ENCODE measurements at regions not wholly inside any gene's neighbourhood (a gene's known extent, or its start where the extent isn't known, plus 50 kb on each side); places are given as distances from the start of the nearest gene placed in this dataset.
A peak's percentile ranks its signal among the peaks of the same experiment; 100 is the strongest.

DNA sequence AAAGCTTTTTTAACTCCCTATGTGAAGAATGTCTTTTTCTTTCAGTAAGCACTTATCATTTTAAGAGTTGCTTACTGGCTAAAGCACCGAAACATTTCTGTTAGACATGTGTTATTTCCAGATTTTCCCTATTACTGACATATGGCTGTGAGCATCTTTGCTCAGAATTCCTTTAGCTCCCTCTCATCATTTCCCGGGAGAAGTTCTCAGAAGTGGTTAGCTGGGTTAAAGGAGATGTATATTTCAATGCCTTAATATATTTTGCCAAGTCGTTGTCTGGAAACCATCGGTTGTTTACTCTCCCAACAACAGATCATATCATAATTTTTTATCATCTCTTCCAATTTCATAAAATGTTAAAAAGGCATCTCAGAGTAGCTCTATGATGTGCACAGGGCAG is 396.5 kb downstream of the OCA2 start:
- 0 to 98% (median 70%) methylated on average over 1 to 4 of the region's 4 CpGs; no CpG with 5 or more reads in 1 of the 10 experiments for WGBS, 10 experiments
- H3K4me3 ChIP-seq, result no peak overlapping the region
- no peaks in the 10 kb centered on the region for H3K4me1 ChIP-seq (replicated peaks in 1 of 2)
- no peak overlapping the region for H3K27ac ChIP-seq
- in situ Hi-C loops (cut with MboI; ENCODE audit: low pct_unique_long_range_greater_than_20kb in 2 of 9, low sequenced_read_pairs in 9 of 9, unreplicated experiment in 9 of 9), result no loop called here
- ATAC-seq (replicated peaks in 6 of 8), result no peak

DNA sequence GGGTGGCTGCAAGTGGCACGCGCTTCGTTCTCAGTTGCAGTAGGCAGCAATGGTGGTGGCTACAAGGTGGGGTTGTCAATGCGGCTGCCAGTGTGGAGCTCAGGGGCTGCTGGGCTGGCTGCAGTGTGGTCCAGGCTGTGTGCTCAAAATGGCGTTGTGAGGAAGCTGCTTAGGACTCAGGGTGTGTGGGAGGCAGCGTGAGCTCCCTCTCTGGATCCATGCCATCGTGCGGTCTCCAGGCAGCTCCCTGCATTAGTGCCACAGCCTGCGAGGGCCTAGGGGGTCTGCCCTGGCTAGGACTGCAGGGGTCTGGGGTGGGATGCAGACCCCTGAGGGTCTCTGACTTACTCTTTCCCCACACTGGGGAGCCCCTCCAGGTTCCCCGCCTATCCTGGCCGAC is 397.2 kb downstream of the OCA2 start:
- WGBS, 10 experiments, result 14 to 100% (median 18%) methylated on average over 1 to 3 of the region's 11 CpGs; no CpG with 5 or more reads in 5 of the 10 experiments
- no peak for ATAC-seq (replicated peaks in 6 of 8)
- Histone ChIP-seq H3K4me3 (no peak overlapping the region), H3K4me1 (replicated peaks in 1 of 2) (no peaks in the 10 kb centered on the region), H3K27ac (no peak overlapping the region)
- in situ Hi-C loops (cut with MboI; ENCODE audit: low pct_unique_long_range_greater_than_20kb in 2 of 9, low sequenced_read_pairs in 9 of 9, unreplicated experiment in 9 of 9), result no loop called here

- no peaks in the 10 kb centered on the region for H3K4me1 ChIP-seq (replicated peaks in 1 of 2)
- H3K4me3 ChIP-seq, result no peak overlapping the region
- 10 to 83% (median 68%) methylated on average over 1 to 3 of the region's 3 CpGs for WGBS, 10 experiments
- ATAC-seq (replicated peaks in 6 of 8), result no peak
- no peak overlapping the region for H3K27ac ChIP-seq
- in situ Hi-C loops (cut with MboI; ENCODE audit: low pct_unique_long_range_greater_than_20kb in 2 of 9, low sequenced_read_pairs in 9 of 9, unreplicated experiment in 9 of 9), result no loop called here
Measured at GRCh38 chr15:27701014-27701413, 398.1 kb downstream of the OCA2 start.

- Histone ChIP-seq H3K4me3 (no peak overlapping the region), H3K4me1 (replicated peaks in 1 of 2) (no peaks in the 10 kb centered on the region), H3K27ac (no peak overlapping the region)
- in situ Hi-C loops (cut with MboI; ENCODE audit: low pct_unique_long_range_greater_than_20kb in 2 of 9, low sequenced_read_pairs in 9 of 9, unreplicated experiment in 9 of 9), result no loop called here
- 19 to 80% (median 67%) methylated on average over 1 to 3 of the region's 4 CpGs; no CpG with 5 or more reads in 5 of the 10 experiments for WGBS, 10 experiments
- peak in 5 of 8 experiments; percentile 31 to 72 (median 70) for ATAC-seq (replicated peaks in 6 of 8)
Measured at GRCh38 chr15:27699699-27700098, 399.4 kb downstream of the OCA2 start.

DNA sequence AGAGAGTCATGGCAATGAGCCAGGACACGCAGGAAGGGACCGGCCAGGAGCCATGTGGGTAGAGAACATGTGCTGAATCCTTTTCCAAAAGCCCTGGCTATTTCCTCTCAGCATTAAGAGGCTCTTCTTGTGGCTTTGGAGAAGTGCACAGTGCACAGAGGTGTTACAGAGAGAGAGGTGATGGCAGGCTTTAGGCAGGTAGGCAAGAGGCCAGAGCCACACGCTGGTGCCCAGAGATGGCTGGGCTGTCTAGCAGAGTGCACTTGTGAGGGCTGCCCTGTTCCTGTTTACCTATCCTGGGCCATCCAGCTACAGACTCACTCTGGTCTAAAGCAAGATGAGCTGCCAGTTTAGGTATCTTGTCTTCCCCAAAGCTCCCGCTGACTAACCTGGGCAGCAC is 402.6 kb downstream of the OCA2 start:
- in situ Hi-C loops (cut with MboI; ENCODE audit: low pct_unique_long_range_greater_than_20kb in 2 of 9, low sequenced_read_pairs in 9 of 9, unreplicated experiment in 9 of 9), result no loop called here
- ATAC-seq (replicated peaks in 6 of 8), result no peak

DNA sequence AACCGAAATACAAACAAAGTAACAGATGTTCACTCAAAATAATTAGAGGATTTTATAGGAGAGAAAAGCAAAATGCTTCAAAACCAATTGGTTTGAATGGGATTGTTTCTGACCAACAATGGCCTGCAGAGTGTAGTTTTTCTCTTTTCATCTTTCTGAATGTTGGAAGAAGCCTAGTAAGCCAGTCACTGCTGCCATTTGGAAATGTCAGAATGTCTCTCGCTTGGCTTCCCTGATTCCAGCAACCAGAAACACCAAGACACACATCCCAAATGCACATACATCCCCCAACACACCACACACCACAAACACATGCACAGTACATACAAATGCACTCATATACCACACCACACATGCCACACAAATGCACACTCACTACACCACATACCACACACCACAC is 403.4 kb downstream of the OCA2 start:
- 9 to 100% (median 90%) methylated on average over 1 to 2 of the region's 2 CpGs; no CpG with 5 or more reads in 2 of the 10 experiments for WGBS, 10 experiments
- Histone ChIP-seq H3K4me1 (replicated peaks in 1 of 2) (no peaks in the 10 kb centered on the region), H3K27ac (no peak overlapping the region), H3K4me3 (no peak overlapping the region)
- in situ Hi-C loops (cut with MboI; ENCODE audit: low pct_unique_long_range_greater_than_20kb in 2 of 9, low sequenced_read_pairs in 9 of 9, unreplicated experiment in 9 of 9), result no loop called here
- no peak for ATAC-seq (replicated peaks in 6 of 8)

More for the DNA sequence above, 402.6 kb downstream of the OCA2 start:
- Histone ChIP-seq H3K4me3 (no peak overlapping the region), H3K27ac (no peak overlapping the region), H3K4me1 (replicated peaks in 1 of 2) (no peaks in the 10 kb centered on the region)
- WGBS, 10 experiments, result 0 to 100% (median 77%) methylated on average over 1 to 3 of the region's 4 CpGs; no CpG with 5 or more reads in 2 of the 10 experiments

- in situ Hi-C loops (cut with MboI; ENCODE audit: low pct_unique_long_range_greater_than_20kb in 2 of 9, low sequenced_read_pairs in 9 of 9, unreplicated experiment in 9 of 9), result no loop called here
- H3K27ac ChIP-seq, result no peak overlapping the region
Measured at GRCh38 chr15:27694506-27695087, 404.5 kb downstream of the OCA2 start.

DNA sequence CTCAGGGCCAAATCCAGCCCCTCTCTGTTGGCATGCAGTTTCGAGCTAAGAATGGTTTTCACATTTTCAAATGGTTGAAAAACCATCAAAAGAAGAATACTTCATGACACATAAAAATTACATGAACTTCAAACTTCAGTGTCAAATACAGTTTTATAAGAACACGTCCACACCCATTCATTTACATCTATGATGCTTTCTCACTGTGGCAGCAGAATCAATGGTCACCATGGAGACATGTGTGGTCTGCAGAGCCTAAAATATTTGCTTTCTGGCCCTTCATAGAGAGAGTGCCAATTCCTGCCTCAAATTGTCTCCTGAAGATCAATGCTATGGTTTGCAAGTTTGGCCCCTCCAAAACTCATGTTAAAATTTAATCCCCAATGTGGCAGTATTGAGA is 405.8 kb downstream of the OCA2 start:
- 0 to 100% (median 83%) methylated on average over 1 to 2 of the region's 2 CpGs; no CpG with 5 or more reads in 3 of the 10 experiments for WGBS, 10 experiments
- Histone ChIP-seq H3K27ac (no peak overlapping the region), H3K4me3 (no peak overlapping the region), H3K4me1 (replicated peaks in 1 of 2) (no peaks in the 10 kb centered on the region)
- in situ Hi-C loops (cut with MboI; ENCODE audit: low pct_unique_long_range_greater_than_20kb in 2 of 9, low sequenced_read_pairs in 9 of 9, unreplicated experiment in 9 of 9), result no loop called here
- peak in 2 of 8 experiments; percentile 74 to 79 for ATAC-seq (replicated peaks in 6 of 8)

More at GRCh38 chr15:27694506-27695087, 404.5 kb downstream of the OCA2 start:
- no peak overlapping the region for H3K4me3 ChIP-seq
- H3K4me1 ChIP-seq (replicated peaks in 1 of 2), result no peaks in the 10 kb centered on the region
- peak in 1 of 8 experiments; percentile 19 for ATAC-seq (replicated peaks in 6 of 8)
- 42 to 90% (median 61%) methylated on average over 1 to 5 of the region's 6 CpGs; no CpG with 5 or more reads in 2 of the 10 experiments for WGBS, 10 experiments

DNA sequence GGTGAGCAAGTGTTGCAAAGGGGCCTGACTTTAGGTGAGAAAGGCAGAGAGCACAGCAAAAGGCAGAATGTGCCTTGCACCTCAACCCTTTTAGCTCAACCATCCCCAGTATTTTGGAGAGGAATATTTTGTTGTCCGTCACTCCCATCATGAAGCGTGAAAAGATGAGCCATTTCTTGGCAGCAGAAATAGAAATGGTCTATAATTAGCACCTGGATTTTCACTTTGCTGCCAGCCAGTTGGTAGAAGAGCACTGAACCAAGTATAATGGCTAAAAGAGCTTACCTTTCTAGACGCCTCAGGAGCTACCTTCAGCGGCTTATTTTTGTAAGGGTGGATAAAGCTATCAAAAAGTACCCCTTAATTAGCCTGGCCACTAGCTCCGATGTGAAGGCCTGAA is 406.7 kb downstream of the OCA2 start:
- in situ Hi-C loops (cut with MboI; ENCODE audit: low pct_unique_long_range_greater_than_20kb in 2 of 9, low sequenced_read_pairs in 9 of 9, unreplicated experiment in 9 of 9), result no loop called here
- ATAC-seq (replicated peaks in 6 of 8), result no peak
- WGBS, 10 experiments, result 67 to 100% (median 94%) methylated on average over 1 to 5 of the region's 5 CpGs; no CpG with 5 or more reads in 2 of the 10 experiments
- Histone ChIP-seq H3K27ac (no peak overlapping the region), H3K4me3 (no peak overlapping the region), H3K4me1 (replicated peaks in 1 of 2) (no peaks in the 10 kb centered on the region)

DNA sequence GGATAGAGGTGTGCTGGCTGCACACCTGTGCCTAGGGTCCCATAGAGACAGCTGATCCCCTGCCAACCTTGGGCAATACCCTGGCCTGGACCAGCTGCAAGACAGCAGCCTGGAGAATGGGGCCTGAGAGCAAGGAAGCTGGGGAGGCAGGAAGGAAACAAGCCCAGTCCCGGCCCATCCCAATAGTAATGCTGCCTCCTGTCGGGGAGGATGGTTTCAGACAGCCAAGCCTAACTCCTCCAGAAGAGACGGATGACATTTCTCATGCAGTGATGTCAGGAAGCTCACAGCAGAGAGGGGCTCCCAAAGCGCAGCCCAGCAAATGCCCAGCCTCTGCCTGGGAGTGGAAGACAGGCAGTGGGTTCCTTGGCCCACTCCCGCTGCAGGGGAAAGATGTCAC is 408.8 kb downstream of the OCA2 start:
- no peak overlapping the region for H3K4me3 ChIP-seq
- ATAC-seq (replicated peaks in 6 of 8), result no peak
- H3K27ac ChIP-seq, result no peak overlapping the region
- WGBS, 10 experiments, result 50 to 67% (median 56%) methylated on average over 1 of the region's 5 CpGs; no CpG with 5 or more reads in 7 of the 10 experiments
- H3K4me1 ChIP-seq (replicated peaks in 1 of 2), result peaks cover 0 to 9% of the 10 kb centered on the region in 2 donors
- in situ Hi-C loops (cut with MboI; ENCODE audit: low pct_unique_long_range_greater_than_20kb in 2 of 9, low sequenced_read_pairs in 9 of 9, unreplicated experiment in 9 of 9), result no loop called here

DNA sequence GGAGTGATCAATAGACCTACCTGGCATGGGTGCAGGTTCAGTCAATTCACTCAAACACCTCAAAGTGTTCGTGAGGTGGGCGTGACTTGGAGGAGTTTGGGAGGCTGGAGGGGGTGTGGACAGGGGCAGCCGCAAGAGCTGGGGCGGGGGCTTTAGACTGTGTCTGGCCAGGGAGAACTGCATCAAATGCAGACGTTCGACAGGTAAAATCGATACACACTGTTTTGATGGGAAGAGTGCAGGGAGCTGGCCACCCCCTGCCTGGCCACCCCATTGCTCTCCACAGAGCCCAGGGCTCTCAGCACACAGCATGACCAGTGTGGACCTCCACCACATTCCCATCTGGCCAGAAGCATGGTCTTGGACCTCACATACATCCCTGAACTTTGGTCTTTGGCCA is 412.1 kb downstream of the OCA2 start:
- ATAC-seq (replicated peaks in 6 of 8), result no peak
- Histone ChIP-seq H3K4me3 (no peak overlapping the region), H3K4me1 (replicated peaks in 1 of 2) (peaks cover 0 to 9% of the 10 kb centered on the region in 2 donors), H3K27ac (no peak overlapping the region)
- in situ Hi-C loops (cut with MboI; ENCODE audit: low pct_unique_long_range_greater_than_20kb in 2 of 9, low sequenced_read_pairs in 9 of 9, unreplicated experiment in 9 of 9), result no loop called here
- WGBS, 10 experiments, result no CpG with 5 or more reads among the region's 7 CpGs

- H3K4me3 ChIP-seq, result no peak overlapping the region
- peak overlapping the region in 1 of 2 donors; percentile 53 for H3K27ac ChIP-seq
- in situ Hi-C loops (cut with MboI; ENCODE audit: low pct_unique_long_range_greater_than_20kb in 2 of 9, low sequenced_read_pairs in 9 of 9, unreplicated experiment in 9 of 9), result no loop called here
- WGBS, 10 experiments, result 13 to 83% (median 58%) methylated on average over 1 to 3 of the region's 3 CpGs; no CpG with 5 or more reads in 3 of the 10 experiments
- H3K4me1 ChIP-seq (replicated peaks in 1 of 2), result peaks cover 0 to 9% of the 10 kb centered on the region in 2 donors
- peak in 1 of 8 experiments; percentile 72 for ATAC-seq (replicated peaks in 6 of 8)
Measured at GRCh38 chr15:27686369-27686768, 412.7 kb downstream of the OCA2 start.

DNA sequence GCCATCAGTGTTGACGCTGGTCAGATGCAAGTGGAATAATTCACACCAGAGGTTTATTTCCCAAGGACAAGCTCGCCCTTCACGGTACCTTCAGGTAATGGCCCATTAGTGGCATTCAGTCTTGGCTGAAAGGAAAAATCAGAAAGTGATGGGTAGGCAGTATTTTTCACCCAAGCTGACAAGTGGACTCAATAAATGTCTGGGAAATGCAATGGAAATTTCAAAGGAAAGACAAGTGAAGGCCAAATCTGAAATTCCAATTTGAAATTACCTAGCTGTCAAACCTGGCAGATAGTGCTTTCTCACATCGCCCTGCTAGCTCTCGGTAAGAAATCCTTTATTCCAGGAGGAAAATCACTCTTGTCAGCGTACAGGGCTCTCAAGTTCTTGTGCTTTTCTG is 413.5 kb downstream of the OCA2 start:
- Histone ChIP-seq H3K27ac (peak overlapping the region in 1 of 2 donors; percentile 53), H3K4me1 (replicated peaks in 1 of 2) (peaks cover 0 to 9% of the 10 kb centered on the region in 2 donors), H3K4me3 (no peak overlapping the region)
- in situ Hi-C loops (cut with MboI; ENCODE audit: low pct_unique_long_range_greater_than_20kb in 2 of 9, low sequenced_read_pairs in 9 of 9, unreplicated experiment in 9 of 9), result no loop called here
- no peak for ATAC-seq (replicated peaks in 6 of 8)
- WGBS, 10 experiments, result 0 to 100% (median 83%) methylated on average over 1 to 6 of the region's 6 CpGs

DNA sequence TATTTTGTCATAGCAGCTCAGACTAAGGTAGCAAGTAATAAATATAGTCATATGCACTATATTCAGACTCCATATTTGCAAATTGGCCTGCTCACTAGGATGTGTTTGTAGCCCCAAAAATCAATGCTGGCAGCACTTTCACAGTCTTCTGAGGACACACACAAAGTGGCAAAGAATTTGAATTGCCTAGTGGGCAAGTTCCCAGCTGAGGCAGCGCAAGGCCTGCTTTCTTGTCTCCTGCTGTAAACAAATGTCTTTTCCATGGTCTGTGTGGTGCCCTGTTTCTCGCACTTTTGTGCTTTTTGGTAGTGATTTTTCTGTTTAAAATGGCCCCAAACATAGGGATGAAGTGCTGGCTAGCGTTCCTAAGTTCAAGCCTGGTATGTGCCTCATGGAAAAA is 416.0 kb downstream of the OCA2 start:
- in situ Hi-C loops (cut with MboI; ENCODE audit: low pct_unique_long_range_greater_than_20kb in 2 of 9, low sequenced_read_pairs in 9 of 9, unreplicated experiment in 9 of 9), result no loop called here
- ATAC-seq (replicated peaks in 6 of 8), result no peak

More for the DNA sequence above, 416.0 kb downstream of the OCA2 start:
- Histone ChIP-seq H3K27ac (no peak overlapping the region), H3K4me1 (replicated peaks in 1 of 2) (peaks cover 7 to 13% of the 10 kb centered on the region in 2 donors), H3K4me3 (no peak overlapping the region)
- WGBS, 10 experiments, result 0 to 93% (median 65%) methylated on average over 1 to 3 of the region's 3 CpGs; no CpG with 5 or more reads in 3 of the 10 experiments
